GM12865 (cell line): ENCODE measurements at regions not wholly inside any gene's neighbourhood (a gene's known extent, or its start where the extent isn't known, plus 50 kb on each side); places are given as distances from the start of the nearest gene placed in this dataset.

ENCODE experiments used
- DNase-seq: peaks from one replicate; pipeline ENCODE4 v3.0.0; 2010; ENCODE audit warnings: low read depth
- H3K4me3 ChIP-seq: 2 replicates; pipeline ENCODE4 v1.5.1; 2011; ENCODE audit warnings: mild to moderate bottlenecking, low read depth, low read length, control low read depth
- CTCF ChIP-seq: IDR thresholded peaks from 2 replicates; pipeline ENCODE4 v1.5.1; 2011; ENCODE audit warnings: low read length, control low read depth, low read depth, inconsistent platforms; ENCODE audit not compliant: insufficient read depth; ENCODE audit errors: missing control alignments

DNA sequence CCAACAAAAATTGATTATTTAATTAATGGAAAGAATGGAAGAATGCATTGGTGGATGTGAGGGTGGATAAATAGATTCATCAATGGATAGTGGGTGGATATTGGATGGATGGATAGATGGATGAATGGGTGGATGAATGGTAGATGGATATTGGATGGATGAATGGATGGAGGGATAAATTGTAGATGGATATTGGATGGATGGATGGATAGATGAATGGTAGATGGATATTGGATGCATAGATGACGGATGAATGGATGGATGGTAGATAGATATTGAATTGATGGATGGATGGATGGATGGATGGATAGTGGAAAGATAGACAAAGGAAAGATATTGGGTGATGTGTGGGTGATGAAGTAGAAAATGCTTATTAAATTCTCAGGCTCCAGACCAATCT is 123.6 kb upstream of the KAZN start:
- no peak for TF ChIP-seq CTCF
- no peak overlapping the region for H3K4me3 ChIP-seq

DNA sequence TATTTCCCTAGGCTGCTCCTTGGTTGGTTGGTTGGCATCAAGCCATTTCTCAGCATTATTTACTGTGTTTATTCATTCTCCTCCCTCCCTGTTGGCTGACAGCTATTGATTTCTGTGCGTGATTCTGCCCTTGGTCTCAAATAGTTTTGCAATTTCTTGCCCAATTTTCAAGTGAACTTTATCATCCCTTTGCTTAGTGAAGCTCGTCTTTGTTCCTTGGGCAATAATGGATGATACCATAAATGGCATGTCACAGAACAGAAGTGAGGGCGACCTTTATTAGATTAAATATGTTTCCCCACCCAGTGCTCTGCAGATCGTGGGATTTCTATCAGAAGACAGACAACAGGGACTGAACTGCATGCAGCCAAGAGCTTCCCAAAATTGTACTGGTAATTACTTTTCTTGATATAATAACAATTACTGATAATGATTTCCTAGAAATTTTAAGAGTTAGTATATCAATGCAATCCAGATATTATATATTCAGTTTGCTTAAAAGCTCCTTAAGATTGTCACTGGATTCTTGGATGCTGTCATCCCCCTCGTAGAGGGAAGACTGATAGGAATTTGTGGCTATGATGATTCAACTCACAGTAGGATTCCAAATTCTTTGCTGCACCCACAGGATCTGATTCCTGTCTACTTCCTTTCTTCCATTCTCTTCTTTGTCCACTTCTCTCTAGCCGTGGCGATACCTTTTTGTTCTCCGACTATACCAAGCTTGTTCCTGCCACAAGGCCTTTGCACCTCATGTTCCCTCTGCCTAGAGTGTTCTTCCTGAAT is 122.1 kb upstream of the KAZN start:
- DNase-seq, result no peak
- no peak overlapping the region for H3K4me3 ChIP-seq
- no peak for TF ChIP-seq CTCF

More for the DNA sequence above, 123.6 kb upstream of the KAZN start:
- DNase-seq, result no peak

DNA sequence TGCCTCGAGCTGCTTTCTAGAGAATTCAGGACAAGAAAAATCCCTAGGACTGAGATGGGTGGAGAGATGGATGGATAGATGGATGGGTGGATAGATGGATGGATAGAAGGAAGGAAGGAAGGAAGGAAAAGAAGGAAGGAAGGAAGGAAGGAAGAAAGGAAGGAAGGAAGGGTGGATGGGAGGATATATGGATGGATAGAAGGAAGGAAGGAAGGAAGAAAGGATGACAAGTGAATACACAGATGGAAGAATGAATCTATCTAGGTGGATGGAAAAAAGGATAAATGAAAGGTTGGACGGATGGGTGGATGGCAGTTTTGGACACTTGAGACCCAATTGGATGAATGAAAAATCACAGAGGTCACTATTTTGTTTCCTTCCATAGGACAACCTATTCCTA is 120.4 kb upstream of the KAZN start:
- TF ChIP-seq CTCF, result no peak
- no peak overlapping the region for H3K4me3 ChIP-seq
- DNase-seq, result no peak

GRCh38 chr1:14479865-14480264 is 118.6 kb upstream of the KAZN start:
- TF ChIP-seq CTCF, result no peak
- DNase-seq, result no peak

DNA sequence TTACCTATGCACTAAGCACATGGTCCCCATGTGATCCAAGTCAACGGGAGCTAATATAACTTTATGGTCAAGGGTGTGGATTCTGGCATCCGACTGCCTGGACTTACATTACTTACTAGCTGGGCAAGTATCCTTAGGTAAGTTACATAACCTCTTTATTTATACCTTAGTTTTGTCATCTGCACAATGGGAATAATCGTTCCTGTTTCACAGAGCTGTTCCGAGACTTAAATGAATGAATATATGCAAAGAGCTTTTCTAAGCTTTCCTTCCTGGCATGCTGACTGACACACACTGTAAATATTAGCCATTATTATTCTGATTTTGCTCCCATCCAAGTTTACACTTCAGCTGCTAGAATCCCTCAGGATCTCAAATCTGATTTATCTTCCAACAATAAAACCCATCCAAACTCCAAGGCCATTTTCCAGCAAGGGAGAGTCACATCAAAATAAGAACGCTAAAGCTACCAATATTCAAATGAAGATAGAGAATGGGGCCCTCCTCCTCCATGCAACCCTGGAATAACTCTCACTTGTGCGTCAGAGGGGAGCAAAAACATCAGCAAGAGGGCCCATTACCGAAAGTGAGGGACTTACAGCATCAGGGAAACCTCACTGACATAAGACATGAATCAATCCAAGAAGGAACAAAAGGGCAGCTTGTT is 115.6 kb upstream of the KAZN start:
- no peak overlapping the region for H3K4me3 ChIP-seq
- no peak for TF ChIP-seq CTCF
- no peak for DNase-seq

More at GRCh38 chr1:14479865-14480264, 118.6 kb upstream of the KAZN start:
- no peak overlapping the region for H3K4me3 ChIP-seq

GRCh38 chr1:14485285-14485684 is 113.2 kb upstream of the KAZN start:
- DNase-seq, result no peak
- TF ChIP-seq CTCF, result no peak
- no peak overlapping the region for H3K4me3 ChIP-seq
